ENCODE measurements at regions not wholly inside any gene's neighbourhood (a gene's known extent, or its start where the extent isn't known, plus 50 kb on each side); places are given as distances from the start of the nearest gene placed in this dataset.

DNA sequence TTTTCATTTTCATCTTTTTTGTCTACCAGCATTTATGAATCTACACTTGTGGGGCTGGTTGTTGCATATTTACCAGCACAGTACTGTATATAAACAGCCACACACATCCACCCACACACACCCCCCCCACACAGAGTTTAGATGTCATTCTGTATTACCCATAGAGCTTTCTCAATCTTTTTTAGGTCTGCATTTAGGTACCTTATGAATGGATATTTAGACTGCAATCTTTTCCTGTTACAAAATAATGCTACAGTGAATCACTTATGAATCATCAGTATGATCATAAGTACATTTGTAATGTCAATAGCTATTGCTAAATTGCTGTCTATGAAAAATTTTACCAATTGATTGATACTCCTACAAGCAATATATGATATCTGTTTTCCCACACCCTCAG, 67.3 kb upstream of the STK38L start:
- Histone ChIP-seq H3K36me3 (ENCODE audit: insufficient read depth, insufficient read length, low read length) (no peaks in the 10 kb centered on the region), H3K27me3 (ENCODE audit: insufficient read depth, insufficient read length) (no peaks in the 10 kb centered on the region), H3K4me3 (ENCODE audit: insufficient read length, low read depth) (no peak overlapping the region), H3K4me1 (ENCODE audit: insufficient read depth, insufficient read length) (no peaks in the 10 kb centered on the region), H3K9ac (ENCODE audit: insufficient read length, low read depth) (no peak overlapping the region), H3K9me3 (ENCODE audit: insufficient read depth, low read length) (peaks cover 15% of the 10 kb centered on the region; the same call in 1 of the 2 replicates)
- no peak for DNase-seq (ENCODE audit: low read depth, low spot score)
- no peak for TF ChIP-seq ZNF274 (IDR thresholded peaks at IDR 0.05; ENCODE audit: low read depth, low read length)
- no peak for TF ChIP-seq SUZ12 (IDR thresholded peaks at IDR 0.05; ENCODE audit: extremely low read depth, insufficient read depth, insufficient read length)
- TF ChIP-seq YY1 (IDR thresholded peaks at IDR 0.05; ENCODE audit: insufficient read depth, insufficient read length): no peak

DNA sequence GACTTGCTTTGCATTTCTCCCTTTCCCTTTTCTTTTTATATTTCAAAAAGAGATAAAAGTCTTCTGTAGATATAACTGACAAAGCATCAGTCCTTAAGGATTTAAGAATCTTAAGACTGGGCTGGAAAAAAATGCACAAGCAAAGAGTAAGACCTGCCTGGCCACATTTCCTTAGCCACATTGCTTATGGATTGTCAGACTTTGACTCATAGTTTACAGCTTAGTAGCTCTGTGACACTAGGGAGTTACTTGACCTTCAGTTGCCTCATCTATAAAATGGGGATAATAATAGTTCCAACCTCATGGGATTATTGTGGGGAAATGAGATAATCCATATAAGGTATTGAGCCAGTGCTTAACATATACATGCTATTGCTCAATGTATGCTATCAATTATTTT, 66.4 kb upstream of the STK38L start:
- Histone ChIP-seq H3K9me3 (ENCODE audit: insufficient read depth, low read length) (peaks cover 6% of the 10 kb centered on the region; the same call in 1 of the 2 replicates), H3K36me3 (ENCODE audit: insufficient read depth, insufficient read length, low read length) (no peaks in the 10 kb centered on the region), H3K4me3 (ENCODE audit: insufficient read length, low read depth) (no peak overlapping the region), H3K4me1 (ENCODE audit: insufficient read depth, insufficient read length) (no peaks in the 10 kb centered on the region), H3K9ac (ENCODE audit: insufficient read length, low read depth) (no peak overlapping the region), H3K27me3 (ENCODE audit: insufficient read depth, insufficient read length) (no peaks in the 10 kb centered on the region)
- TF ChIP-seq YY1 (IDR thresholded peaks at IDR 0.05; ENCODE audit: insufficient read depth, insufficient read length) (no peak), SUZ12 (IDR thresholded peaks at IDR 0.05; ENCODE audit: extremely low read depth, insufficient read depth, insufficient read length) (no peak), ZNF274 (IDR thresholded peaks at IDR 0.05; ENCODE audit: low read depth, low read length) (no peak)
- DNase-seq (ENCODE audit: low read depth, low spot score): no peak

DNA sequence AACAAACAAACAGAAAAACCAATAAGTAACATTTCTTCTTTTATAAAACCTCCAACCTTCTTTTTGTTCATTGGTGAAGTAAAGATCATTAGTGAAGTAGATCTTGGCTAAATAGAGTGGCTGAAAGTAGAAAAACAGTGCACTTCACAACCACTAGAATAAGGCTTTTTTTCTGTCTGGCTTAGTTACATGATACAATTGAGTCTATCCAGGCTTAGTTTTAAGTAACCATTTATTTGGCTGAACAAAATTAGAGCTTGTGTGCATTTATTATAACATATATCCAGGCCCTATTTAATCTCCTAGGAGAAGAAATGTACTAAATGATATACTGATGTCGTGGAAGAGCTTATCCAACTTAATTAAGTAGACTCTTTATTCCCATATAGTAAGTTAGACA, 65.8 kb upstream of the STK38L start:
- Histone ChIP-seq H3K4me1 (ENCODE audit: insufficient read depth, insufficient read length) (no peaks in the 10 kb centered on the region), H3K4me3 (ENCODE audit: insufficient read length, low read depth) (no peak overlapping the region)

DNA sequence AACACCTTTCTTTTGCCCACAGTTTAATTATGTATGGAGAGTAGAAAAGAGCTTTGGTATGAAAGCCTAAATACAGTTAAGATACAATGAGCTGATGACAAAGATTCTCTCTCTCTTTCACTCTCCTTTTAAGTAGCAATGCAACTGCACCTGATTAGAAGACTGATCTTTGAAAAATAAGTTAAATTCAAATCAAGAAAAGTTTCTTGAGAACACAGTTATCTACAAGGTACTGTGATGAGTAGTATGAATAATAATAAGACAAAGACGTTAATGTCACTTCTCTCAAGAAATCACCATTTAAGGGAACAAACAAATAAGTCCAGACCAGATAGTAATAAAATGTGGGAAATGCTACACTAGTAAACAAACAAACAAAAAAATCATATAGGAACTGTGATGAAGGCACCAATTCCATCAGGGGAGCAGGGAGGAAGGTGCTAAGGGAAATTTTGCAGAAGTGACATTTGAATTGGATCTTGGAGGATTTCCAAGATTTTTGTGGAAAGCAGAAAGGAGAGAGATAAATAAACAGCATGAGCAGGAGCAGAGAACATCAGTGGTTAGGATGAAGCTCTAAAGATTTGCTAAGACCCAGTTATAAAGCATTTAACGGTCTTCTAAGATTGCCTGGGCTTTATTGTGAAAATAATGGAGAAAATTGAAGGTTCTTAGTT, 65.2 kb upstream of the STK38L start:
- H3K36me3 ChIP-seq (ENCODE audit: insufficient read depth, insufficient read length, low read length): no peaks in the 10 kb centered on the region
- no peak overlapping the region for H3K4me3 ChIP-seq (ENCODE audit: insufficient read length, low read depth)
- H3K27me3 ChIP-seq (ENCODE audit: insufficient read depth, insufficient read length): no peaks in the 10 kb centered on the region
- TF ChIP-seq YY1 (IDR thresholded peaks at IDR 0.05; ENCODE audit: insufficient read depth, insufficient read length) (no peak), SUZ12 (IDR thresholded peaks at IDR 0.05; ENCODE audit: extremely low read depth, insufficient read depth, insufficient read length) (no peak), ZNF274 (IDR thresholded peaks at IDR 0.05; ENCODE audit: low read depth, low read length) (no peak)
- no peak for DNase-seq (ENCODE audit: low read depth, low spot score)
- no peak overlapping the region for H3K9ac ChIP-seq (ENCODE audit: insufficient read length, low read depth)
- H3K4me1 ChIP-seq (ENCODE audit: insufficient read depth, insufficient read length): no peaks in the 10 kb centered on the region
- no peaks in the 10 kb centered on the region for H3K9me3 ChIP-seq (ENCODE audit: insufficient read depth, low read length)

More for the DNA sequence above, 65.8 kb upstream of the STK38L start:
- H3K36me3 ChIP-seq (ENCODE audit: insufficient read depth, insufficient read length, low read length): no peaks in the 10 kb centered on the region
- DNase-seq (ENCODE audit: low read depth, low spot score): no peak
- no peak overlapping the region for H3K9ac ChIP-seq (ENCODE audit: insufficient read length, low read depth)
- H3K27me3 ChIP-seq (ENCODE audit: insufficient read depth, insufficient read length): no peaks in the 10 kb centered on the region
- 0 out of 2 replicates have a peak, but pooled peaks cover under 1% of the 10 kb centered on the region for H3K9me3 ChIP-seq (ENCODE audit: insufficient read depth, low read length)
- TF ChIP-seq ZNF274 (IDR thresholded peaks at IDR 0.05; ENCODE audit: low read depth, low read length): no peak
- TF ChIP-seq SUZ12 (IDR thresholded peaks at IDR 0.05; ENCODE audit: extremely low read depth, insufficient read depth, insufficient read length): no peak
- no peak for TF ChIP-seq YY1 (IDR thresholded peaks at IDR 0.05; ENCODE audit: insufficient read depth, insufficient read length)

DNA sequence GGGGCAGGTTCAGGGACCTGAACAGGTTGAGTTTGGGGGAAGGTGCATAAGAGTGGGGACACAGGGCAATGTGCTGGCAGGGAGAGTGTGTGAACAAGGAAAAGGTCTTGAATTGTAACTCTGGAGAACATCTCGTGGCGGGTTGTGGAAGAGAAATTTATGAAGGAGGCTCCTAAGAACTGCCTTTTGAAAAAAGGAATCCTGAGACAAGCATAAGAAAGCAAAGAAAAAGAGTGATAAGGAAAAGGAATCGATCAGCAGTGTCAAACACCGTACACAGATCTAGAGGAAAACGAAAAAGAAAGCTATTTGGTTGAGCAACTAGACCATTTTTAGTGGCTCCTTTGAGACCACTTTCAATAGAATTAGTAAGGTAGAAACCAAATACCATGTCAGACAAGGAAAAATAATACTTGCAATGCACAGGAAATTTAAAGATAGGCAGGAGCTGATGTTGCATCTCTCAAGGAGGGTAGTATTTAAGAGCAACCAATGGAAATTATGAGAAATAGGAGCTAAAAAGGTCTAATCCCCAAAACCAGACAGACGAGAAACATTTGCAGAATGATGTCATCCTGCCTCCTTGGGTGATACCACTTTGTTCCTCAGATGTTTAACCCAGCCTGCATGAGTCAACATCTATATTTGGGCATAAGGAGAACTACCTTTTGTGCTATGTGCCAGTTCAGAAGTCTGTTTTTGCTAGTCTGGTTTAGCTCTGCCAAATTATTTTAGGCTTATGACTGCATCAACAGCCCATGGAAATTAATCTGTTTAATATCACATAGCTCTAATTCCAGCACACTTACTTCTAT, 64.5 kb upstream of the STK38L start:
- no peak for TF ChIP-seq ZNF274 (IDR thresholded peaks at IDR 0.05; ENCODE audit: low read depth, low read length)
- no peak for TF ChIP-seq SUZ12 (IDR thresholded peaks at IDR 0.05; ENCODE audit: extremely low read depth, insufficient read depth, insufficient read length)
- TF ChIP-seq YY1 (IDR thresholded peaks at IDR 0.05; ENCODE audit: insufficient read depth, insufficient read length): no peak
- Histone ChIP-seq H3K36me3 (ENCODE audit: insufficient read depth, insufficient read length, low read length) (no peaks in the 10 kb centered on the region), H3K9me3 (ENCODE audit: insufficient read depth, low read length) (no peaks in the 10 kb centered on the region), H3K4me1 (ENCODE audit: insufficient read depth, insufficient read length) (no peaks in the 10 kb centered on the region), H3K9ac (ENCODE audit: insufficient read length, low read depth) (no peak overlapping the region), H3K27me3 (ENCODE audit: insufficient read depth, insufficient read length) (no peaks in the 10 kb centered on the region), H3K4me3 (ENCODE audit: insufficient read length, low read depth) (no peak overlapping the region)
- DNase-seq (ENCODE audit: low read depth, low spot score): no peak

DNA sequence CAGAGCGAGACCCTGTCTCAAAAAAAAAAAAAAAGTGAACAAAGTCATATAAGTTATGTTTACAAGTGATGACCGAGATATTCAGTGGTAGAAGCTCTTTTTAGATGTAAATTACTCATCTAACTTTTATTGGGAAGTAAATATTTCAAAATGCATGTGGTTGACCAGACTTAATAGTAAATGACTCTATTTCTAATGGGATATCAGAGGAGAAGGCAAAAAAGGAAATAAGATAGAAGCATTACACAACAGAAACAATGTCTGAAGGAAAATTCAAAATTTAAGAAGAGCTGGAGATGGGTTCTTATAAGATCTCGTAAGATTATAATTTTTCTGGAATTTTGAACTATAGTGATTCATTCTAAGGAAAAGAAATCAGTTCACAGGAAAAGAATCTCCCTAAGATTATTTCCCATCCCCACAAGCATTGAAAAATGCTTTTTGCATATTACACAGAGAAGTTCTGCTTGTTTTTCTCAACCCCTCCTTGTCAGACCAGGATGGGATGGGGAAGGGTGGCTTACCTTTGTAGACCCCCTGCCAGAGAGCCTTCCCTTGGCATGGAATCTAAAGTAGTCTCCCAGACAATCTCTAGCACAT, 63.1 kb upstream of the STK38L start:
- Histone ChIP-seq H3K4me3 (ENCODE audit: insufficient read length, low read depth) (no peak overlapping the region), H3K9ac (ENCODE audit: insufficient read length, low read depth) (no peak overlapping the region), H3K4me1 (ENCODE audit: insufficient read depth, insufficient read length) (no peaks in the 10 kb centered on the region), H3K27me3 (ENCODE audit: insufficient read depth, insufficient read length) (no peaks in the 10 kb centered on the region), H3K9me3 (ENCODE audit: insufficient read depth, low read length) (no peaks in the 10 kb centered on the region), H3K36me3 (ENCODE audit: insufficient read depth, insufficient read length, low read length) (no peaks in the 10 kb centered on the region)
- no peak for DNase-seq (ENCODE audit: low read depth, low spot score)
- TF ChIP-seq YY1 (IDR thresholded peaks at IDR 0.05; ENCODE audit: insufficient read depth, insufficient read length): no peak
- no peak for TF ChIP-seq SUZ12 (IDR thresholded peaks at IDR 0.05; ENCODE audit: extremely low read depth, insufficient read depth, insufficient read length)
- no peak for TF ChIP-seq ZNF274 (IDR thresholded peaks at IDR 0.05; ENCODE audit: low read depth, low read length)

DNA sequence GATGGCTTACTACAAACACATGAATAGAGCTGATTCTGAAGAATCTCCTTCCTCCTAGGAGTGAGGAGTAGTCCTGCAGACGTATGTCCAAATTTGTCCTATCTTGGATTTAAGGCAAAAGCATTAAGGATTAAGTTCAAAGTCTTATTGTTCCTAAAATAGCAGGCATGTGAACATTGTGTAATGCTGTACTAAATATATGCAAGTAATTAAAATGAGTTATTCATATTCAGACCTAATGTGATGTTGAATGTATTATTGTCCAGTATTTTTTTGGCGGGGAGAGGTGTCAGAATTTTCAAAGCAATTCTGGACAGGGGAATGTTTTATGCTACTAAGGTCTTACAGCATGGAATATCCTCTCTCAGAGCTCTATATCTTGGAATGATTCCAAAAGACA, 60.7 kb upstream of the STK38L start:
- Histone ChIP-seq H3K27me3 (ENCODE audit: insufficient read depth, insufficient read length) (no peaks in the 10 kb centered on the region), H3K4me3 (ENCODE audit: insufficient read length, low read depth) (no peak overlapping the region), H3K9me3 (ENCODE audit: insufficient read depth, low read length) (no peaks in the 10 kb centered on the region), H3K36me3 (ENCODE audit: insufficient read depth, insufficient read length, low read length) (no peaks in the 10 kb centered on the region), H3K4me1 (ENCODE audit: insufficient read depth, insufficient read length) (no peaks in the 10 kb centered on the region), H3K9ac (ENCODE audit: insufficient read length, low read depth) (no peak overlapping the region)
- no peak for TF ChIP-seq SUZ12 (IDR thresholded peaks at IDR 0.05; ENCODE audit: extremely low read depth, insufficient read depth, insufficient read length)
- no peak for TF ChIP-seq ZNF274 (IDR thresholded peaks at IDR 0.05; ENCODE audit: low read depth, low read length)
- TF ChIP-seq YY1 (IDR thresholded peaks at IDR 0.05; ENCODE audit: insufficient read depth, insufficient read length): no peak
- DNase-seq (ENCODE audit: low read depth, low spot score): no peak

All from NT2/D1 (cell line).